GM12892 (cell line): ENCODE measurements at regions not wholly inside any gene's neighbourhood (a gene's known extent, or its start where the extent isn't known, plus 50 kb on each side); places are given as distances from the start of the nearest gene placed in this dataset.

ENCODE experiments used
- POLR2A ChIP-seq: IDR thresholded peaks from 2 replicates; pipeline ENCODE4 v1.6.1; 2011; ENCODE audit warnings: low read depth, low read length, control low read depth
- POLR2AphosphoS5 ChIP-seq: IDR thresholded peaks from 2 replicates; pipeline ENCODE4 v1.6.1; 2011; ENCODE audit warnings: low read depth, low read length, control low read depth
- TAF1 ChIP-seq: IDR thresholded peaks from 2 replicates; pipeline ENCODE4 v1.6.1; 2011; ENCODE audit warnings: low read depth, mild to moderate bottlenecking, control low read depth, low read length, borderline replicate concordance

DNA sequence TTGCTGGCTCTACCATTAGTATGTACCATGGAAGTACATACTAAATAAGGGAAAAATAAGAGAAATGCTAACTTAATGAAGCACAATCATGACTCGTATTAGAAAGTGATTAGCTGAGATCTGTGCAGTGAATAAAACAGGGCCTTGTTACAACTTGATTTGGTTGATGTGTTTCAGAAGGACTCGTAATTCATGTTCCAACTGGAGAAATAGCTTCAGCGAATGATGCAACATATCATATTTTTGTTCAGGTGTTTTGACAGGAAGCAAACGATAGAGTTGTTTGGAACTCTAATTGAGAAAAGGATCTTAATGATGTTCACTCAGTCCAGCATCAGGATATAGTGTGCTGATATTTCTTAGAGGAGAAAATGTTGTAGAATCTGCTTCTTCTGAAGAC is 474.6 kb upstream of the WWC1 start:
- TF ChIP-seq POLR2A (no peak), POLR2AphosphoS5 (no peak), TAF1 (no peak)
